GM21737 (cell line): ENCODE measurements at regions not wholly inside any gene's neighbourhood (a gene's known extent, or its start where the extent isn't known, plus 50 kb on each side); places are given as distances from the start of the nearest gene placed in this dataset.
"Not testable (repeated sequence)": the region's sequence is repeated elsewhere in the genome, so short reads cannot be mapped to it uniquely, and the experiment has no call there.

Experiments used
- ATAC-seq: cut with Tn5 transposase; IDR thresholded peaks from one replicate; pipeline ENCODE4 v1.9.1; 2021; ENCODE audit warnings: mild to moderate bottlenecking, moderate library complexity; ENCODE audit not compliant: unreplicated experiment

DNA sequence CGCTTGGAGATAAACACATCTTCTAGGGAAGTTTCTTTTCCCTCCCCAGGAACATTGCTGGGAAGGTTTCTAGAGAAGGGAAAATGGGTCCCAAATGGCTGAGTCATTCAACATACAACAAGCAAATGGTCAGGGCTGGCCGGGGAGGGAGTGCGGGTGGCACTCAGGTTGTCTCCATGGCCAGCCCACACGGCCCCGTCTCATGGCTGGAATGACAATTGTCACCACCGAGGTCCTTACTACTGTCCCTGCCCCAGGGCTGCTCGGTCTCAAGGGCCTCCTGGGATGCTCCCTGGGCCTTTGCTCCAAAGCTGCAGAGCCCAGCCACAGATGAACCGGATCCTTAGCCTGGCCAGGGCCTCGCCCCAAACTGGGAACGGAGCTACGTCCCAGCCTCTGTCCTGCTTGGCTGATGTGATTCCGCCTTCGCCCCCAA, 121.9 kb downstream of the FGF18 start:
- ATAC-seq: no peak

- no peak for ATAC-seq
These were observed 123.2 kb downstream of the FGF18 start for GRCh38 chr5:171542525-171543140.

- no peak for ATAC-seq
These were observed 123.8 kb downstream of the FGF18 start for GRCh38 chr5:171543148-171543815.

DNA sequence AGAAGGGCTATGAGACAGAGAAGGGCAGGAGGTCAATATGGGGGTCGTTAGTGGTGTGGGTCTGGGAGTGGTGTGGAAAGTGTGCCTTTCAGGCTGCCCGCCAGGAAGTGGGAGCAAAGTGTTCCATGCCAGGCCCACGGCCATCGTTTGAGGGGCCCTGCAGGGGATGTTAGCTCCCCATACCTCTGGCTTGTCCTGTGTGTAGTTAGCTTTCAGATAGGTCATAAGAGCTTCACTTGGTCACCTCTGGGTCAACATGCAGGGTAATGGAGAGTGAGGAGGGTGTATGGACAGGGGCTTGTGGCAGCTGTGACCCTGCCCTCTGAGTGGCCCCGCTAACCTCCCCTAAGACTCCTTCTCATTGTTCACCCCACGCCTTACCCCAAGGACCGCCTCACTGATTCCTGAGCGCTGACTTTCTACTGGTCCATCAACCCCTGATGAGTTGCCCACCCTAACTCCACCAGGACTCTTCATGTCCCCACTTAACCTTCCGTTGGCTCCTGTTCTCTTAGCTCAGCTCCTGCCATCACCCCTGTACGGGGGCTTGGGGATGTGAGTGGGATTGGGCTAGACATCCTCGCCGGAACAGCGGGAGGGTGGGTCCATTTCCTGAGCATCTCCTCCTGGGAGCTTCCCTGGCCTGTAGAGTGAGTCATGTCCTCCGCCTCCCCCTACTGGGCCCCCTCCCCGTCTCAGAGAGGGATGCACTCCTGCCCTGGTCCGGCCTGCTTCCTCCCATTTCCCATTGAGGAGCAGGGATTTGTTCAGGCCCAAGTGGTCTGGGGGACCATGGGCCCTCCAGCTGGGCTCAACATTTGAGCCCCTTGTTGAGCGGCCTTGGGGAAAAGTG, 125.7 kb downstream of the FGF18 start:
- ATAC-seq: no peak

DNA sequence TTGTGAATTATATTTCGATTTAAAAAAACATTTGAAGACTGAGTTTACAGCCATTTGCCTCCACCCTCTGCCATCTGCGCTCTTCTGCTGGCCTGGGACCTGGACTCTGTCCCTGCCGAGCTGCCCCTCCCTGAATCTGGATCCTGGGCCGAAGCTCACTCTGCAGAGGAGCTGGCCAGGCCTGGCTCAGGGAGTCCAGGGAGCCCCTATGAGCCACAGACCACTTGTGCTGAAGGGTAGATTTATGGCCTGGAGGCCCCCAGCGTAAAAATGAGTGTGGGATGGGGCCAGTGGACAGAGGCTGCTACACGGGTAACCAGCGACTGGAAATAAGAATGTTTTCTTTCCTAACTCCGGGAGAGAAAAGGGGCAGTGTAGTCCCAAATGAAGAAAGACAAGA, 129.8 kb downstream of the FGF18 start:
- ATAC-seq: no peak

DNA sequence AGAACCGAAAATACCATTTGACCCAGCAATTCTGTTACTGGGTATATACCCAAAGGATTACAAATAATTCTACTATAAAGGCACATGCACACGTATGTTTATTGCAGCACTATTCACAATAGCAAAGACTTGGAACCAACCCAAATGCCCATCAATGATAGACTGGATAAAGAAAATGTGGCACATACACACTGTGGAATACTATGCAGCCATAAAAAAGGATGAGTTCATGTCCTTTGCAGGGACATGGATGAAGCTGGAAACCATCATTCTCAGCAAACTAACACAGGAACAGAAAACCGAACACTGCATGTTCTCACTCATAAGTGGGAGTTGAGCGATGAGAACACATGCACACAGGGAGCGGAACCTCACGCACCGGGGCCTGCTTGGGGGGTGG, 134.4 kb downstream of the FGF18 start:
- not testable (repeated sequence) for ATAC-seq

- no peak for ATAC-seq
These were observed 135.7 kb downstream of the FGF18 start for GRCh38 chr5:171555160-171555559.

GRCh38 chr5:171562822-171563221, 143.4 kb downstream of the FGF18 start:
- no peak for ATAC-seq

DNA sequence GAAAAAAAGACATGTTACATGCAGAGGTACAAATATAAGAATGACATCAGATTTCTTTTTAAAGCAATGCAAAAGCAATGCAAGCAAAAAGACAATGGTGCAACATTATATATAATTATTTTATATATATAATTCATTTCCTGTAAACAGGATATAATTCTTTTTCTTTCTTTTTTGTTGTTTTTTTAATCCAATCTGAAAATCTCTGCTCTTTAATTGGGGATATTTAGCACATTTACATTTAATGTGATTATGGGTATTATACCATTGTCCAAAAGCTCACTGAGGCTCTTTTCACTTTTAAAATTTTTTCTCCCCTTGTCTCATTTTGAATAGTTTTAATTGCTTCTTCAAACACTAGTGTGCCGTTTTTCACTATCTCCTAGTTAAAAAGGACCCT, 148.9 kb downstream of the FGF18 start:
- no peak for ATAC-seq

GRCh38 chr5:171569065-171569712, 149.7 kb downstream of the FGF18 start:
- no peak for ATAC-seq

- no peak for ATAC-seq
These were observed 150.9 kb downstream of the FGF18 start for GRCh38 chr5:171570244-171570825.

DNA sequence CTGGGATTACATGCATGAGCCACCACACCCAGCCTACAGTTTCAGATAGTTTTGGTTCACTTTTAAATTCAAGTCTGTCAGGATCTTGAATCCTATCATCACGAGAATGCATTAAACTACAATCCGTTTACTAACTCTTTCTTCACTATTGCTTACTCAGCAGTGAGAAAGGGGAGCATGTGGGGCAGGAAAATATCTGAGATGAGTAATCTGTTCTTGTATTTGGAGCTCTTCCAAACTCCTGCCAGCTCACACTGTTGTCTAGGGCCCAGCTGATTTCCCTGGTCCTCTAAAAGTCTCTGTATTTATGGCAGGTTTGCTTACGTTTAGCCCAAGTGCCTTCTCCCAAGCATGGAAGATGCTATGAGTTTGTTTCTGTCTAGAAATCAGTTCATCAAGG, 152.2 kb downstream of the FGF18 start:
- no peak for ATAC-seq

- ATAC-seq: no peak
These were observed 153.6 kb downstream of the FGF18 start for GRCh38 chr5:171573021-171573420.

DNA sequence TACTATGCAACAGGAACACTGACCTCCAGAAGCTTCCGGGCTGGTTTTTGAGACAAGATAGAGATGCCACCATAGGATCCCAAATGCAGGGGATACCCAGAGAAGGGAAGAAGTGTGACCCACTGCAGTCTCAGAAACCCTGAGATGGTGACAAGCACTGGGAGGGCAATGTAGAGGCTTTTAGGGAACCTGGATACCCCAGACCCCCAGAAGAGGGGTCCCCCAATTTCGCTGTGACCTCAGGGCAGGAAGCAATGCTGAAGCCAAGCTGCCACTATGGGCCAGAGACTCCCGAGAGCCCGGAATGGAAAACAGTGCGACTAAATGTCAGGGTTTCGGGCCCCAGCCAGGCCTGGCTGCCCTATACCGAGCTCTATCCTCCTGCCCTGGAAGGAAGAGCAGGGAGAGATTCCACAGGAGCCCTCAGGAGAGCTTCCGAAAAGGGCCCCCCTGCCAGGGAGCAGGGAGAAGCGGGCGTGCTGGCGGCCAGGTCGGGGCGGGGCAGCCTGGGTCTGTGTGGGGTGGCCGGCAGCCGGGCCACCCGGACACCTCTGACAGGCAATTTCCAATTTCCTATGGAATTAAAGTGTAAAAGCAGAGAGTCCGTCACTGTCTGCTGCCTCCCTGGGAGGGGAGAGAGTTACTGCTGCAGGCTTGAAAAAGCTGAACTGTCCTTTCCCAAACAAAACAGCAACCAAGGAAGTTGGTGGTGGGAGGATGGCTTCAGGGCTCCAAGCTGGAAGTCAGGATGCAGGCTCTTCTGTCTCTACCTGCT, 154.2 kb downstream of the FGF18 start:
- no peak for ATAC-seq

DNA sequence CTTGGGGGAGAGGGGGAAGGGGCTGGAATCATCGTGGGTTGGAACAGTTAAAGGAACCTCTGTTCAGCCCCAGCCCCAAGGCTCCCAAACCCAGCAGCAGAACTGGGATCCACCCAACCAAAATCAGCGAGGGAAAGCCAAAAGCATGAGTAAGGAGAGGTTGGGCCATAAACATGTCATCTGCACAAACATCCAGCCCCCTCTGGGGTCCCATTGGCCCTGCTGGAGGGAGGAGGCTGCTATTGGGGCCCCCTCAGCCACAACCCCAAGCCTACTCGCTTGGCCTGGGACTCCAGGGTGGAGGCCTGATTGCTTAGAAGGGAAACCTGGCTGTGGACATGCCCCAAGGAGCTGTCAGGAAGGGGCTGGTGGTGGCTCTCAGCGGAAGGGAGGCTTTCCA, 154.9 kb downstream of the FGF18 start:
- ATAC-seq: no peak

GRCh38 chr5:171575386-171575785, 155.9 kb downstream of the FGF18 start:
- ATAC-seq: no peak

- no peak for ATAC-seq
These were observed 156.4 kb downstream of the FGF18 start for GRCh38 chr5:171575808-171576207.

DNA sequence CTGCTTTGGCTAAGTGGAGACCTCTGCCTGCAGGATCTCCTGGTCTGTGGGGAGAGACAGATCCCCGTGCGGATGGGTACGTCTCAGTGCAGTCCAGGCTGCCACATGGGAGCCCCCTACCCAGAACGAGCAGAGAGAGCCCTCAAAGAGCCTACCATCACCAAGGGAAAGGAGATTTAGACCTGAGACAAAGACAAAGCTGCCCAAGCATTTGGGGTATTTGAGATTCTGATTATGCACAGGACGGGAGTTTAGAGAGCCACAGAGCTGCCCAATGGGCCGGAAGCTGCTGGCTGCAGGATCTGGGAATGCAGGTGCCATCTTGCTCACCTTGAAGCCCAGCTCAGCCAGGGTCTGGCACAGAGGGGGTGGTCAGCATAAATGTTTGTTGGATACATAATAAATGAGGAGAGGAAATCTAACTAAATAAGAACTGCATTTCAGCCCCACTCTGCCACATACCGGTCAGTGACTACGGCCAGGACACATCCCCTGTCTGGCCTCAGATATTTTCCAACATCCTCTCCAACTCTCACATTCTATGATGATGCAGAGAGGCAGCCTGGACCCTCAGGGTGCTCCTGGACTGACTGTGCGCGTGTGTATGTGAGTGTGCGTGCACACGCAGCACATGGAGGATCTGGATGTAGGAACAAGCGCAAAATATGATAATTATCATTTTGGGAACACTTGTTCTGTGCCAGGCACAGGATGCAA, 157.8 kb downstream of the FGF18 start:
- no peak for ATAC-seq

DNA sequence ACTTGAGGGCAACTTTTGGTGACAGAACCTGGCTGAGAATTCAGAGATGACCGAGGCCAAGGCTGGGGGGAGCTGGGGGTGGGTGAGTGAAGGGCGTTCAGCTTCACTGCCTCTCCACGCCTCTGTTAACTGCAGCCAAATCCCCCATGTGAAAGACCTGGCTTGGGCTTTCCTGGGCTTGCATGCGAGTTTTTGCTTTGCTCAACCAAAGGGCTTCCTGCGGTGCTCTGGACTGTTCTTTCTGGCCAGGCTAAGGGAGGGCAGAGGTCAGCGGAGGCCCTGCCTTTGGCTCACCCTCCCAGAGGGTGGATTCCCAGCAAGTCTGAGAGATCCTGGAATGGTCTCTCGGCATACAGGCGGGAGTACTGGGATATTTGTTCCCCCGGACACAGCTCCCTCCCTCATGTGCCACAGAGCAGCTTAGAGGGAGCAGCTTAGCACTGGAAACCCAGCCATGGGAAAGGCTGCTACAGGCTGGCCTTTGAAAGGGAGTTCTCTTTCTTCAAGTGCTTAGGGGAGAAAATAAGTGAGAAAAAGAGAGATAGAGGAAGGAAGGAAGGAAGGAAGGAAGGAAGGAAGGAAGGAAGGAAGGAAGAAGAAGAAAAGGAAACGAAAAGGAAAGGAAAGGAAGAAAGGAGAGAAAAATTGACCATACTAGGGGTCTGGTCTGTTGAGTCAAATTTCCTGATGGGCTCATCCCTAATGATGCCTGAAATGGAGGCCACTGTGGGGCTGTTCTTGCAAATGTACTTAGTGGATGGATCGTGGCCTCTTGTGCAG, 158.8 kb downstream of the FGF18 start:
- ATAC-seq: no peak
